ENCODE measurements at regions not wholly inside any gene's neighbourhood (a gene's known extent, or its start where the extent isn't known, plus 50 kb on each side); places are given as distances from the start of the nearest gene placed in this dataset.

GRCh38 chr20:57934913-57935312, 225.1 kb upstream of the PMEPA1 start:
- H3K79me2 ChIP-seq (ENCODE audit: insufficient read depth, low read length): no peaks in the 10 kb centered on the region
- H3K9me2 ChIP-seq (replicated peaks; ENCODE audit: insufficient read depth, low read length): no peaks in the 10 kb centered on the region
- no peaks in the 10 kb centered on the region for H3K9me3 ChIP-seq (ENCODE audit: insufficient read depth, low read length)
- TF ChIP-seq, protein P1, sequence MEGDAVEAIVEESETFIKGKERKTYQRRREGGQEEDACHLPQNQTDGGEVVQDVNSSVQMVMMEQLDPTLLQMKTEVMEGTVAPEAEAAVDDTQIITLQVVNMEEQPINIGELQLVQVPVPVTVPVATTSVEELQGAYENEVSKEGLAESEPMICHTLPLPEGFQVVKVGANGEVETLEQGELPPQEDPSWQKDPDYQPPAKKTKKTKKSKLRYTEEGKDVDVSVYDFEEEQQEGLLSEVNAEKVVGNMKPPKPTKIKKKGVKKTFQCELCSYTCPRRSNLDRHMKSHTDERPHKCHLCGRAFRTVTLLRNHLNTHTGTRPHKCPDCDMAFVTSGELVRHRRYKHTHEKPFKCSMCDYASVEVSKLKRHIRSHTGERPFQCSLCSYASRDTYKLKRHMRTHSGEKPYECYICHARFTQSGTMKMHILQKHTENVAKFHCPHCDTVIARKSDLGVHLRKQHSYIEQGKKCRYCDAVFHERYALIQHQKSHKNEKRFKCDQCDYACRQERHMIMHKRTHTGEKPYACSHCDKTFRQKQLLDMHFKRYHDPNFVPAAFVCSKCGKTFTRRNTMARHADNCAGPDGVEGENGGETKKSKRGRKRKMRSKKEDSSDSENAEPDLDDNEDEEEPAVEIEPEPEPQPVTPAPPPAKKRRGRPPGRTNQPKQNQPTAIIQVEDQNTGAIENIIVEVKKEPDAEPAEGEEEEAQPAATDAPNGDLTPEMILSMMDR (IDR thresholded peaks at IDR 0.05; ENCODE audit: insufficient read depth, low read length, poor library complexity, severe bottlenecking): no peak
- no peak for TF ChIP-seq EZH2phosphoT487 (conservative IDR thresholded peaks at IDR 0.05; ENCODE audit: low read length)
- no peak overlapping the region for H3K9ac ChIP-seq (ENCODE audit: low read length)
- no peak overlapping the region for H3K4me2 ChIP-seq (ENCODE audit: low read depth, low read length, poor library complexity, severe bottlenecking)
- no peaks in the 10 kb centered on the region for H3K27me3 ChIP-seq (ENCODE audit: low read length)
- no peaks in the 10 kb centered on the region for H3F3A ChIP-seq (ENCODE audit: insufficient read depth)
- no peaks in the 10 kb centered on the region for H3K36me3 ChIP-seq (ENCODE audit: low read length)
- no peak overlapping the region for H2AFZ ChIP-seq (ENCODE audit: low read depth, low read length, severe bottlenecking)
- no peak overlapping the region for H3K4me3 ChIP-seq (ENCODE audit: insufficient read depth, low read length, poor library complexity, severe bottlenecking)
- no peaks in the 10 kb centered on the region for H4K20me1 ChIP-seq (ENCODE audit: low read depth, low read length)
- H3K27ac ChIP-seq (ENCODE audit: low read depth, low read length): no peak overlapping the region

- Histone ChIP-seq H3K27me3 (ENCODE audit: low read length) (no peaks in the 10 kb centered on the region), H3K79me2 (ENCODE audit: insufficient read depth, low read length) (no peaks in the 10 kb centered on the region), H2AFZ (ENCODE audit: low read depth, low read length, severe bottlenecking) (no peak overlapping the region), H3K9me3 (ENCODE audit: insufficient read depth, low read length) (no peaks in the 10 kb centered on the region), H3K4me3 (ENCODE audit: insufficient read depth, low read length, poor library complexity, severe bottlenecking) (no peak overlapping the region), H3K36me3 (ENCODE audit: low read length) (no peaks in the 10 kb centered on the region), H3K27ac (ENCODE audit: low read depth, low read length) (no peak overlapping the region), H4K20me1 (ENCODE audit: low read depth, low read length) (no peaks in the 10 kb centered on the region), H3K9ac (ENCODE audit: low read length) (no peak overlapping the region), H3F3A (ENCODE audit: insufficient read depth) (no peaks in the 10 kb centered on the region), H3K9me2 (replicated peaks; ENCODE audit: insufficient read depth, low read length) (no peaks in the 10 kb centered on the region), H3K4me2 (ENCODE audit: low read depth, low read length, poor library complexity, severe bottlenecking) (no peak overlapping the region)
- TF ChIP-seq, protein P1 (IDR thresholded peaks at IDR 0.05; ENCODE audit: insufficient read depth, low read length, poor library complexity, severe bottlenecking): no peak
- TF ChIP-seq EZH2phosphoT487 (conservative IDR thresholded peaks at IDR 0.05; ENCODE audit: low read length): no peak
Measured at GRCh38 chr20:57934007-57934805, 224.4 kb upstream of the PMEPA1 start.

GRCh38 chr20:57932227-57932864, 222.5 kb upstream of the PMEPA1 start:
- Histone ChIP-seq H3F3A (ENCODE audit: insufficient read depth) (no peaks in the 10 kb centered on the region), H4K20me1 (ENCODE audit: low read depth, low read length) (no peaks in the 10 kb centered on the region), H3K9me2 (replicated peaks; ENCODE audit: insufficient read depth, low read length) (no peaks in the 10 kb centered on the region), H3K79me2 (ENCODE audit: insufficient read depth, low read length) (no peaks in the 10 kb centered on the region), H3K27me3 (ENCODE audit: low read length) (no peaks in the 10 kb centered on the region), H2AFZ (ENCODE audit: low read depth, low read length, severe bottlenecking) (no peak overlapping the region), H3K9me3 (ENCODE audit: insufficient read depth, low read length) (no peaks in the 10 kb centered on the region), H3K27ac (ENCODE audit: low read depth, low read length) (no peak overlapping the region), H3K4me3 (ENCODE audit: insufficient read depth, low read length, poor library complexity, severe bottlenecking) (no peak overlapping the region), H3K4me2 (ENCODE audit: low read depth, low read length, poor library complexity, severe bottlenecking) (no peak overlapping the region), H3K9ac (ENCODE audit: low read length) (no peak overlapping the region), H3K36me3 (ENCODE audit: low read length) (no peaks in the 10 kb centered on the region)
- TF ChIP-seq, protein P1 (IDR thresholded peaks at IDR 0.05; ENCODE audit: insufficient read depth, low read length, poor library complexity, severe bottlenecking): no peak
- TF ChIP-seq EZH2phosphoT487 (conservative IDR thresholded peaks at IDR 0.05; ENCODE audit: low read length): no peak
